ENCODE measurements at regions not wholly inside any gene's neighbourhood (a gene's known extent, or its start where the extent isn't known, plus 50 kb on each side); places are given as distances from the start of the nearest gene placed in this dataset.

- no peak for TF ChIP-seq FOXP2 (optimal IDR thresholded peaks at IDR 0.05; ENCODE audit: borderline replicate concordance, extremely low read depth, extremely low read length, insufficient read depth)
- TF ChIP-seq POLR2AphosphoS5 (IDR thresholded peaks at IDR 0.05; ENCODE audit: low read depth, low read length) = no peak
- TF ChIP-seq REST (IDR thresholded peaks at IDR 0.05; ENCODE audit: insufficient read depth in 1 of 2, low read depth in 2 of 2, low read length in 2 of 2) = no peak
Observed at GRCh38 chr4:187065396-187065795, 341.7 kb upstream of the FAT1 start.
